Fibroblast of lung (primary cell): ENCODE measurements at regions not wholly inside any gene's neighbourhood (a gene's known extent, or its start where the extent isn't known, plus 50 kb on each side); places are given as distances from the start of the nearest gene placed in this dataset.

Source experiments
- EZH2 ChIP-seq: IDR thresholded peaks from 2 replicates; pipeline ENCODE4 v1.5.1; 2012; ENCODE audit warnings: low read length, control low read depth, mild to moderate bottlenecking; ENCODE audit errors: missing control alignments
- TF ChIP-seq, protein P1 (sequence below), 2 donors: IDR thresholded peaks in 1 of 2; conservative IDR thresholded peaks in 1 of 2; 1 replicate in 1 of 2; 2 replicates in 1 of 2; pipeline ENCODE4 v1.5.1; 2011 to 2012; ENCODE audit warnings: low read length in 2 of 2, control low read depth in 1 of 2, inconsistent platforms in 1 of 2, low read depth in 1 of 2, mild to moderate bottlenecking in 1 of 2

GRCh38 chr1:166395729-166396128 is 228.9 kb upstream of the FAM78B start:
- TF ChIP-seq, protein P1, sequence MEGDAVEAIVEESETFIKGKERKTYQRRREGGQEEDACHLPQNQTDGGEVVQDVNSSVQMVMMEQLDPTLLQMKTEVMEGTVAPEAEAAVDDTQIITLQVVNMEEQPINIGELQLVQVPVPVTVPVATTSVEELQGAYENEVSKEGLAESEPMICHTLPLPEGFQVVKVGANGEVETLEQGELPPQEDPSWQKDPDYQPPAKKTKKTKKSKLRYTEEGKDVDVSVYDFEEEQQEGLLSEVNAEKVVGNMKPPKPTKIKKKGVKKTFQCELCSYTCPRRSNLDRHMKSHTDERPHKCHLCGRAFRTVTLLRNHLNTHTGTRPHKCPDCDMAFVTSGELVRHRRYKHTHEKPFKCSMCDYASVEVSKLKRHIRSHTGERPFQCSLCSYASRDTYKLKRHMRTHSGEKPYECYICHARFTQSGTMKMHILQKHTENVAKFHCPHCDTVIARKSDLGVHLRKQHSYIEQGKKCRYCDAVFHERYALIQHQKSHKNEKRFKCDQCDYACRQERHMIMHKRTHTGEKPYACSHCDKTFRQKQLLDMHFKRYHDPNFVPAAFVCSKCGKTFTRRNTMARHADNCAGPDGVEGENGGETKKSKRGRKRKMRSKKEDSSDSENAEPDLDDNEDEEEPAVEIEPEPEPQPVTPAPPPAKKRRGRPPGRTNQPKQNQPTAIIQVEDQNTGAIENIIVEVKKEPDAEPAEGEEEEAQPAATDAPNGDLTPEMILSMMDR (conservative IDR thresholded peaks at IDR 0.05 in 1 of 2, IDR thresholded peaks at IDR 0.05 in 1 of 2; ENCODE audit: low read depth in 1 of 2, low read length in 2 of 2) = no peak
- no peak for TF ChIP-seq EZH2
